ENCODE measurements at regions not wholly inside any gene's neighbourhood (a gene's known extent, or its start where the extent isn't known, plus 50 kb on each side); places are given as distances from the start of the nearest gene placed in this dataset.

DNA sequence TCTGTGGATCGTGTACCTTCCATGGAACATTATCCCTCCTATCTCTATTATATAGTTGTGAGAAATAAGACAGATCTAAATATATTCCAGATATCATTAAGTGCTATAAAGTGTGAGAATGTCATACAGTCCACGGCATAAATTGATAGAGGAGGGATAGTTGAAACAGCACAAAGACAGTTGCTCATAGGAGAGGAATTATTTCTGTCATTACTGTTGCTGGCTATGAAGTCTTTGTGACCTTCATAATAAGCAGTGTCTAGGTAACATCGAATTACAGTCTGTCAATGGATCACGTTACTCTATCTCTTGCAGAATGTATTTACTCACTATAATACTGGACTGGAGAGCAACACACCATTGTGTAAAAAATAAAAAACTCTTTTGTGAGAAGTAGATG, 671.5 kb upstream of the PCDH20 start:
- Histone ChIP-seq H3K4me2 (ENCODE audit: low read length) (no peak overlapping the region), H3K4me3 (ENCODE audit: low read length) (no peak overlapping the region), H3K9ac (ENCODE audit: low read depth, low read length) (no peak overlapping the region), H3K27me3 (ENCODE audit: control insufficient read depth, insufficient read depth, low read length) (no peaks in the 10 kb centered on the region), H3K36me3 (ENCODE audit: insufficient read depth, low read length) (no peaks in the 10 kb centered on the region), H3K4me1 (ENCODE audit: control insufficient read depth, insufficient read depth, low read length) (no peaks in the 10 kb centered on the region), H3K9me3 (replicated peaks; ENCODE audit: low read length) (no peaks in the 10 kb centered on the region)

DNA sequence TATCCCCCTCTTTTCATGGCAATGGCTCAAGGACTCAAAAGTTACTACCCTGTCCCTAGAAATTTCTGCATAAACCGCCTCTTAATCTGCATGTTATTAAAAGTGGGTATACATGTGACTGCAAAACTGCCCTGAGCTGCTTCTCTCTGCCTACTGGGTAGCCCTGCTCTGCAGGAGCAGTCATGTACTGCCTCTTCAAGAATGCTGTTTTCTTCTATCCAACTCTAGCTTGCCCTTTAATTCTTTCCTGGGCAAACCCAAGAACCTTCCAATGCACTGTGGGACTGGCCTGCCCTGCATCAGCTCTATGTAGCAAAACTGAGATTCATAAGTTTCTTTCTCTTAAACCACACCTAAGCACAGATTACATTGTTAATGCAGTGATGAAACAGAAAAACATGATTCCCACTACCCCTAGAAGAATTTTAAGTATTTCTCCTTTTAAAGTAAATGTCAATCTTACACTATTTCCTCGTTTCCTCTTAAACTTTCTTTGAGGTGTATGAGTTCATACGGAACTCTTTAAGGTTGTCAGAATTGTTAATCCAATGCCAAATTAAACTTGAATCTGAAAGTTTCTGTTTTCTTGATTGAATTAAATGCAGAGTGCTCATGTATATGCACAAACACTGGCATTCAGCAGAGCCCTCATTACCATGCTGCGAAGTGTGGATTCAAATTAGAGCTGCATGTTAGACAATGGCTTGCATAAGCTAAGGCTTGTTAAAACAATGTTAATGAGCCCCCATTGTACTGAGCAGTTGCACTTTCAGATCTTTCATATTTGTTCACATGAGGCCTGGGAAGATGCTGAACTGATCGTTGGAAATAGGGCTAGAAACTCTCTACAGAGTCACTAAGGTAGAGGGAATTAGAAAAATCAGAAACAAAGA, 669.9 kb upstream of the PCDH20 start:
- Histone ChIP-seq H3K27me3 (ENCODE audit: control insufficient read depth, insufficient read depth, low read length) (no peaks in the 10 kb centered on the region), H3K36me3 (ENCODE audit: insufficient read depth, low read length) (no peaks in the 10 kb centered on the region), H3K4me3 (ENCODE audit: low read length) (no peak overlapping the region), H3K9me3 (replicated peaks; ENCODE audit: low read length) (no peaks in the 10 kb centered on the region), H3K4me1 (ENCODE audit: control insufficient read depth, insufficient read depth, low read length) (no peaks in the 10 kb centered on the region), H3K9ac (ENCODE audit: low read depth, low read length) (no peak overlapping the region), H3K4me2 (ENCODE audit: low read length) (no peak overlapping the region)

DNA sequence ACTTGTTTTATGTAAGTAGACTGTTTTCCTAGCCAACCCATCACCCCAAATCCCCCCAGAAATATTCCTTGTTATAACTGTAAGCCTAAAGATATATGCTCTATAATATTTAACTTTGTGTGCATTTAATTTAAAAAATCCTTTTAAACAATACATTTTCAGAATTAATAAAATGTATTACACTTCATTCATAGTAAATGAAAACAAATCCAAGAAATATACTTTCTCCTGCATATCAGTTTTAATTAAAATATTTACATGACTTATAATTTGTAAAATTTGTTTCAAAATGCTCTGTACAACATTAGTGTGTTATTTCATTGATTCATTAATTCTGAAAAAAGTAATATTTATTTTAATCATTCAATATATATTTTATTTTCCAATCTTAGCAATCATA, 669.1 kb upstream of the PCDH20 start:
- Histone ChIP-seq H3K9me3 (replicated peaks; ENCODE audit: low read length) (no peaks in the 10 kb centered on the region), H3K4me3 (ENCODE audit: low read length) (no peak overlapping the region), H3K4me1 (ENCODE audit: control insufficient read depth, insufficient read depth, low read length) (no peaks in the 10 kb centered on the region), H3K9ac (ENCODE audit: low read depth, low read length) (no peak overlapping the region), H3K27me3 (ENCODE audit: control insufficient read depth, insufficient read depth, low read length) (no peaks in the 10 kb centered on the region), H3K36me3 (ENCODE audit: insufficient read depth, low read length) (no peaks in the 10 kb centered on the region), H3K4me2 (ENCODE audit: low read length) (no peak overlapping the region)

DNA sequence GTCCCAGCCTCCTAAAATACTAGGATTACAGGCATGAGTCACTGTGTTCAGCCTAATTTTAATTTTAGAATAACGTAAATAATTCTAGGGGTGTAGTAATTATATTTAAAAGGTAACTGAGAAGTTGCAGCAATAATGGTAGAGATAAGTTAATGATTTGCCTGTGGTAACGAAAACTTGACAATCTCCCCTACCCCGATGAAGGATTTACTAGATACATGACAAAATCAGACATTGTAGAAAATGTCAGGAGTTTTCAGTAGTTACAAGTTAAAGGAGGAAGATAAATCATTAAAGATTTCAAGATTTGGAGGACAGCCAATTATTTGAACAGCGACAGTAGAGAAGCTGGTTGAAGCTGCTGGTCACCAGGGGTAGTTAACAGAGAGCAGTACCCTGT, 652.2 kb upstream of the PCDH20 start:
- Histone ChIP-seq H3K27me3 (ENCODE audit: control insufficient read depth, insufficient read depth, low read length) (no peaks in the 10 kb centered on the region), H3K4me2 (ENCODE audit: low read length) (no peak overlapping the region), H3K4me1 (ENCODE audit: control insufficient read depth, insufficient read depth, low read length) (no peaks in the 10 kb centered on the region), H3K9ac (ENCODE audit: low read depth, low read length) (no peak overlapping the region), H3K9me3 (replicated peaks; ENCODE audit: low read length) (no peaks in the 10 kb centered on the region), H3K4me3 (ENCODE audit: low read length) (no peak overlapping the region), H3K36me3 (ENCODE audit: insufficient read depth, low read length) (no peaks in the 10 kb centered on the region)

DNA sequence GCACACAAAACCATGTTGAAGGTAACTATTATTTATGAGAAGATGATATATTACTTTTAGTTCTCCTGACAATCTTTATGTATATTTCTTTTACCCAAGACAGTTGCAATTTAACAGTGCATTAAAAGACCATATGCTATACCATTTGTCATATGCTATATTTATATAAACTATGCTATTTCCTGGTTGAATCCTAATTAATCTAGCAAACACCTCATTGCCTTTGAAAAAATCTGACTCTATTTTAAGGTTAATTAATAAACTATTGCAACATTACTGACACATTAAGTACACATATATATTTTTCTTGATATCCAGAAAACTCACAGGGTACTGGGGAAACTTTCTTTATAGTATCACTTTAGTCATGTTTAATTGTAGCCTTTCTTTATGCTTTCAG, 649.4 kb upstream of the PCDH20 start:
- no peaks in the 10 kb centered on the region for H3K36me3 ChIP-seq (ENCODE audit: insufficient read depth, low read length)
- H3K27me3 ChIP-seq (ENCODE audit: control insufficient read depth, insufficient read depth, low read length) = no peaks in the 10 kb centered on the region
- H3K4me3 ChIP-seq (ENCODE audit: low read length) = no peak overlapping the region
- no peak overlapping the region for H3K9ac ChIP-seq (ENCODE audit: low read depth, low read length)
- H3K9me3 ChIP-seq (replicated peaks; ENCODE audit: low read length) = no peaks in the 10 kb centered on the region
- H3K4me2 ChIP-seq (ENCODE audit: low read length) = no peak overlapping the region
- no peaks in the 10 kb centered on the region for H3K4me1 ChIP-seq (ENCODE audit: control insufficient read depth, insufficient read depth, low read length)

DNA sequence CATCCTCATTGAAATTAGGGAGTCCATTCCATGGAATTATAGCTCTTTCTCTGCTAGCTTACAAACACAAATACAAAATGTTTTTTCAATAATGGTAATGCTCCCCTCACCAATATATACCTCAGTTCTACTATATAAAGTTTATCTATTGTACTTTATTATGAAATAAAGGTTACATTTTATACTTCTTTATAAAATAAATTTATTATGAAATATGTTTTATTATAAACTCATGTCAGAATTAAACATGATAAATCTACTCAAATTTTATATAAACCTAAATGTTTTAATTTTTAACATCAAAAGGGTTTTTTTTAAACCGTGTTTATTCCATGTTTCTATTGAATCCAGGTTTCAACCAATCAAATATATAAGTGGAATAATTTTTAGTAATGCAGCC, 646.1 kb upstream of the PCDH20 start:
- Histone ChIP-seq H3K4me3 (ENCODE audit: low read length) (no peak overlapping the region), H3K4me1 (ENCODE audit: control insufficient read depth, insufficient read depth, low read length) (no peaks in the 10 kb centered on the region), H3K9ac (ENCODE audit: low read depth, low read length) (no peak overlapping the region), H3K27me3 (ENCODE audit: control insufficient read depth, insufficient read depth, low read length) (no peaks in the 10 kb centered on the region), H3K4me2 (ENCODE audit: low read length) (no peak overlapping the region), H3K9me3 (replicated peaks; ENCODE audit: low read length) (no peaks in the 10 kb centered on the region), H3K36me3 (ENCODE audit: insufficient read depth, low read length) (no peaks in the 10 kb centered on the region)

DNA sequence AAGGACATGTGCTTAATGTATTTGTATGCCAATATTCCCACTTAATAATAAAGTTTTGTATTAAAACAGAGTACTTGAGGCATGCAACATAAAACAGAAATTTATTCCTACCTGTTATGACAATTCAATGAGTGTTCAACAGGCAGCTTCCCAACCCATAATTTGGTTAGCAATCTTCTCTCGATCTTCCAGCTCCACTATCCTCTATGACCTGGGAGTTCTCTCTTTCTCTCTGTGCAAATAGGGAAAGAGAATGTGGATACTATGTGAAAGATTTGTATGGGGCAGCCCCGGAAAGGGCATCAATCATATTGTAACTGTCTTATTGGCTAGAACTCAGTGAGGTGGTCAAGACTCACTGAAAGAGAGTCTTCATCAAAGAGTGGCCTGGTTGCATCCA, 644.9 kb upstream of the PCDH20 start:
- H3K9me3 ChIP-seq (replicated peaks; ENCODE audit: low read length) = no peaks in the 10 kb centered on the region
- no peaks in the 10 kb centered on the region for H3K36me3 ChIP-seq (ENCODE audit: insufficient read depth, low read length)
- H3K4me1 ChIP-seq (ENCODE audit: control insufficient read depth, insufficient read depth, low read length) = no peaks in the 10 kb centered on the region
- no peaks in the 10 kb centered on the region for H3K27me3 ChIP-seq (ENCODE audit: control insufficient read depth, insufficient read depth, low read length)
- no peak overlapping the region for H3K9ac ChIP-seq (ENCODE audit: low read depth, low read length)
- no peak overlapping the region for H3K4me3 ChIP-seq (ENCODE audit: low read length)
- H3K4me2 ChIP-seq (ENCODE audit: low read length) = no peak overlapping the region

DNA sequence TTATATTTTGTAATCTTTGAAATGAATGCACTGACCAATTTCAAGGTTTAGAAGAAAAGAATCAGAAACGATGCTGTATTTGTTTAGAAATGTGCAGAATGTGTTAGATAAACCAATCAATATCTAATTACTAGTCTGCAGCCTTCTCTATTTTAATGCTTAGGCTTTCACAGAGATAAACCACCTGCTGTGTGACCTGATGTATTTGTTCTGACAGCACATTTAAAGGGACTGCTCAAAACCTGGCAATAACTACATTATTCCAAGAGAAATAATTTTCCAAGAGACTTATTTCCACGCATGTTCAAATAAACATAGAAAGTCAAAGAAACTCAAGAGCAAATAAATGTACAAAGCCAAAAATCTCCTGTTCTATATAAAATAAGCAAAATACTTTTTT, 641.6 kb upstream of the PCDH20 start:
- no peaks in the 10 kb centered on the region for H3K27me3 ChIP-seq (ENCODE audit: control insufficient read depth, insufficient read depth, low read length)
- no peaks in the 10 kb centered on the region for H3K36me3 ChIP-seq (ENCODE audit: insufficient read depth, low read length)
- no peak overlapping the region for H3K4me2 ChIP-seq (ENCODE audit: low read length)
- no peak overlapping the region for H3K9ac ChIP-seq (ENCODE audit: low read depth, low read length)
- no peak overlapping the region for H3K4me3 ChIP-seq (ENCODE audit: low read length)
- H3K4me1 ChIP-seq (ENCODE audit: control insufficient read depth, insufficient read depth, low read length) = no peaks in the 10 kb centered on the region
- H3K9me3 ChIP-seq (replicated peaks; ENCODE audit: low read length) = no peaks in the 10 kb centered on the region

DNA sequence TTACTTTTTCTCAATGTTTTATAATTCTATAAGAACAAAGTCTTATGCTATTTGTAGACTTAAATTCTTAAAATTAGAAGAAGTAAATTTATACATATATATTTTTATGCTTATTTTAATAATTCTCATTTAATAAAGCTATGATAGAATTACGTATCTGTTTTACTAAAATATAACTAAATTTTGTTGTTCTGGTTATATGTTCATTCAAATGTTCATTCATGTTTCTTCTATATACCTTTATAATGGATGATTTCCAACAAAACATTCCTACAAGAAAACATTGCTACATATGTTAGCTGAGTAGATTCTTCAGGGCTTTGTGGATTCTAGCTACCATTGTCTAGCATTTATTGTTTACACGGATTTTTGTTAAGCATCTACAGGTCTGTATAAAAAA, 634.3 kb upstream of the PCDH20 start:
- no peak overlapping the region for H3K9ac ChIP-seq (ENCODE audit: low read depth, low read length)
- H3K4me2 ChIP-seq (ENCODE audit: low read length) = no peak overlapping the region
- no peaks in the 10 kb centered on the region for H3K4me1 ChIP-seq (ENCODE audit: control insufficient read depth, insufficient read depth, low read length)
- H3K27me3 ChIP-seq (ENCODE audit: control insufficient read depth, insufficient read depth, low read length) = no peaks in the 10 kb centered on the region
- no peak overlapping the region for H3K4me3 ChIP-seq (ENCODE audit: low read length)
- H3K36me3 ChIP-seq (ENCODE audit: insufficient read depth, low read length) = no peaks in the 10 kb centered on the region
- no peaks in the 10 kb centered on the region for H3K9me3 ChIP-seq (replicated peaks; ENCODE audit: low read length)

DNA sequence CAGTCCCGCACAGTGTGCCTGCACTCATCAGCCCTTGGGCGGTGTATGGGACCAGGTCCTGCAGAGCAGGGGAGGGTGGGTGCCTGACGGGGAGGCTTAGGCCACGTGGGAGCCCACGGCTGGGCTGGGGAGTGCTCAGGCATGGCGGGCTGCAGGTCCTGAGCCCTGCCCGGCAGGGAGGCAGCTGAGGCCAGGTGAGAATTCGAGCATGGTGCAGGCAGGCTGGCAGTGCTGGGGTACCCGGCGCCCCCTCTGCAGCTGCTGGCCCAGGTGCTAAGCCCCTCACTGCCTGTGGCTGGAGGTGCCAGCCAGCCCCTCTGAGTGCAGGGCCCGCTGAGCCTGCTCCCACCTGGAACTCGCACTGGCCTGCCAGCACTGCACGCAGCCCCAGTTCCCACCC, 630.9 kb upstream of the PCDH20 start:
- Histone ChIP-seq H3K9me3 (replicated peaks; ENCODE audit: low read length) (no peaks in the 10 kb centered on the region), H3K4me3 (ENCODE audit: low read length) (no peak overlapping the region), H3K4me2 (ENCODE audit: low read length) (no peak overlapping the region), H3K4me1 (ENCODE audit: control insufficient read depth, insufficient read depth, low read length) (no peaks in the 10 kb centered on the region), H3K27me3 (ENCODE audit: control insufficient read depth, insufficient read depth, low read length) (no peaks in the 10 kb centered on the region), H3K9ac (ENCODE audit: low read depth, low read length) (no peak overlapping the region), H3K36me3 (ENCODE audit: insufficient read depth, low read length) (no peaks in the 10 kb centered on the region)

DNA sequence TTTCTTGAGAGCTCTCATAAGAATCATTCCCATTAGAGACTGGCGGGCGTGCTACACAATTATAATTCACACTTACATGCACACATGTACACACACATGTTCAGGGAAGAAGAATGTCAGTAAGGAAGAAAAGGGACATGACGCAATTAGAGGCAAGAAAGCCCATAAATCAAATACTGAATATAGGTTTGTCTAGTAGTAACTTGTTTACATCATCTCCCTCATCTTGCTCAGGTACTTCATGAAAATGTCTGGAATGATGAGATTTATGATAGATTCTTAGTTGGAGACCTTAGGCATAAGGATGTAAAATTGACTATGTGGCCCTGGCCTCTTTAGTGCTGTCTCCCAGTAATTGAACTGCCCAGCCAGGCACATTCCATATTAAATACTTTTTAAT, 628.0 kb upstream of the PCDH20 start:
- no peak overlapping the region for H3K4me2 ChIP-seq (ENCODE audit: low read length)
- no peaks in the 10 kb centered on the region for H3K27me3 ChIP-seq (ENCODE audit: control insufficient read depth, insufficient read depth, low read length)
- H3K9ac ChIP-seq (ENCODE audit: low read depth, low read length) = no peak overlapping the region
- H3K9me3 ChIP-seq (replicated peaks; ENCODE audit: low read length) = no peaks in the 10 kb centered on the region
- no peaks in the 10 kb centered on the region for H3K36me3 ChIP-seq (ENCODE audit: insufficient read depth, low read length)
- no peak overlapping the region for H3K4me3 ChIP-seq (ENCODE audit: low read length)
- H3K4me1 ChIP-seq (ENCODE audit: control insufficient read depth, insufficient read depth, low read length) = no peaks in the 10 kb centered on the region

DNA sequence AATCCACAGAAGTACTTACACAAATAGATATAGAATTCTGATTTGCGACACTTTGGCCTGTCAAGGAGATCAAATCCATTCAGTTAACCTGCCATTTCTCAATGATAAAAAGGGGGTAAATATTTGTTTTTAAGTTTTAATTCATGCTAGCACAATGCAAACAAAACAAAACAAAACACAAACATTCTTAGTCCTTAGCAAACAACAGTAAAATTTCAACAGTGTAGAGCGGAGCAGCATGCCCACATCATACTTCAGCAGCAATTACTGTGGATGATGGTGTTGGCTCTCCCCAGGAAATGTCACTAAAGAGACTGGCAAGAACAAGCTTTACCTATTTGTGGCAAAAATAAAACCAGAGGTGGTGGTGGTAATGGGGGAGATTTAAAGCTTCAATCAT, 625.2 kb upstream of the PCDH20 start:
- H3K27me3 ChIP-seq (ENCODE audit: control insufficient read depth, insufficient read depth, low read length) = no peaks in the 10 kb centered on the region
- H3K9me3 ChIP-seq (replicated peaks; ENCODE audit: low read length) = no peaks in the 10 kb centered on the region
- H3K4me1 ChIP-seq (ENCODE audit: control insufficient read depth, insufficient read depth, low read length) = no peaks in the 10 kb centered on the region
- H3K36me3 ChIP-seq (ENCODE audit: insufficient read depth, low read length) = no peaks in the 10 kb centered on the region
- no peak overlapping the region for H3K4me2 ChIP-seq (ENCODE audit: low read length)
- no peak overlapping the region for H3K4me3 ChIP-seq (ENCODE audit: low read length)
- no peak overlapping the region for H3K9ac ChIP-seq (ENCODE audit: low read depth, low read length)

Measured in skeletal muscle satellite cell (primary cell).